Calu3 (cell line): ENCODE measurements at regions not wholly inside any gene's neighbourhood (a gene's known extent, or its start where the extent isn't known, plus 50 kb on each side); places are given as distances from the start of the nearest gene placed in this dataset.

ENCODE experiments used
- BruUV-seq: library from RNA; stranded (reverse); fragments of 400-500 nt; replicated peaks from 2 replicates; lab custom pipeline; 2021; lab: Mats Ljungman, UMichigan
- CTCF ChIA-PET: fragments of 300-600 bp; sonication (Branson Sonifier 250); formaldehyde crosslinking; loops from one replicate; lab custom pipeline; 2022; ENCODE audit warnings: antibody characterized with exemption; lab: Charles Lee
- DNase-seq: peaks from one replicate; pipeline ENCODE4 v3.0.0; 2022
- H3K27ac Mint-ChIP-seq: one replicate; pipeline ENCODE4 v1.8.0; 2022; ENCODE audit warnings: mixed read lengths; ENCODE audit not compliant: unreplicated experiment
- H3K27me3 Mint-ChIP-seq: one replicate; pipeline ENCODE4 v1.8.0; 2022; ENCODE audit warnings: mixed read lengths; ENCODE audit not compliant: unreplicated experiment
- H3K36me3 Mint-ChIP-seq: one replicate; pipeline ENCODE4 v1.8.0; 2022; ENCODE audit warnings: mild to moderate bottlenecking, moderate library complexity, mixed read lengths; ENCODE audit not compliant: insufficient read depth, unreplicated experiment
- H3K4me1 Mint-ChIP-seq: one replicate; pipeline ENCODE4 v1.8.0; 2022; ENCODE audit warnings: mild to moderate bottlenecking, low read depth, mixed read lengths; ENCODE audit not compliant: unreplicated experiment
- H3K4me3 Mint-ChIP-seq: one replicate; pipeline ENCODE4 v1.8.0; 2022; ENCODE audit warnings: mild to moderate bottlenecking, low read depth, moderate library complexity, mixed read lengths; ENCODE audit not compliant: unreplicated experiment
- H3K9me3 Mint-ChIP-seq: one replicate; pipeline ENCODE4 v1.8.0; 2022; ENCODE audit warnings: low read depth, mixed read lengths; ENCODE audit not compliant: unreplicated experiment
- CTCF ChIP-seq: fragments of 200-600 bp; IDR thresholded peaks from one replicate; pipeline ENCODE4 v1.8.0; 2022; ENCODE audit warnings: antibody characterized with exemption; ENCODE audit not compliant: unreplicated experiment
- intact Hi-C: fragments of 100-400 bp; cut with micrococcal nuclease; formaldehyde crosslinking; loops from one replicate; pipeline ENCODE4 v1.10.0; 2022; ENCODE audit not compliant: unreplicated experiment

GRCh38 chr21:29246614-29247013 is 52.1 kb upstream of the BACH1 start:
- no peak for TF ChIP-seq CTCF
- BruUV-seq: no TSS peak
- intact Hi-C loops: no loop called here

GRCh38 chr21:29248124-29248523 is 50.6 kb upstream of the BACH1 start:
- no TSS peak for BruUV-seq
- Mint-ChIP-seq H3K27me3 (no peaks in the 10 kb centered on the region), H3K4me3 (no peak overlapping the region), H3K4me1 (no peaks in the 10 kb centered on the region), H3K27ac (no peak overlapping the region), H3K36me3 (no peaks in the 10 kb centered on the region), H3K9me3 (no peaks in the 10 kb centered on the region)
- intact Hi-C loops: no loop called here
- CTCF ChIA-PET: no interaction called here
- no peak for TF ChIP-seq CTCF
- DNase-seq: no peak

More at GRCh38 chr21:29246614-29247013, 52.1 kb upstream of the BACH1 start:
- no peak overlapping the region for H3K4me3 Mint-ChIP-seq
- H3K9me3 Mint-ChIP-seq: no peaks in the 10 kb centered on the region
- DNase-seq: no peak
- H3K27ac Mint-ChIP-seq: no peak overlapping the region
- H3K4me1 Mint-ChIP-seq: no peaks in the 10 kb centered on the region
- no peaks in the 10 kb centered on the region for H3K36me3 Mint-ChIP-seq
- CTCF ChIA-PET: interaction anchor here (1.8 kb wide), 1 partner anchor 10 kb away, joined by 4 read pairs; no protein-coding TSS in a partner anchor
- H3K27me3 Mint-ChIP-seq: no peaks in the 10 kb centered on the region
